Dendritic cell treated with granulocyte-macrophage colony-stimulating factor and Interleukin-4, amounts not matched to agents 40 ng/mL and 50 ng/mL, for 4 days (primary cell): ENCODE measurements at regions not wholly inside any gene's neighbourhood (a gene's known extent, or its start where the extent isn't known, plus 50 kb on each side); places are given as distances from the start of the nearest gene placed in this dataset.

Experiments
- H3K27ac Mint-ChIP-seq: one replicate; pipeline ENCODE4 v1.8.0; 2022; ENCODE audit warnings: mild to moderate bottlenecking, mixed read lengths
- H3K27me3 Mint-ChIP-seq: one replicate; pipeline ENCODE4 v1.8.0; 2022; ENCODE audit warnings: mild to moderate bottlenecking, mixed read lengths
- H3K36me3 Mint-ChIP-seq: one replicate; pipeline ENCODE4 v1.8.0; 2022; ENCODE audit warnings: low read depth, mixed read lengths
- H3K4me1 Mint-ChIP-seq: one replicate; pipeline ENCODE4 v1.8.0; 2022; ENCODE audit warnings: low read depth, mixed read lengths
- H3K4me3 Mint-ChIP-seq: one replicate; pipeline ENCODE4 v1.8.0; 2022; ENCODE audit warnings: mild to moderate bottlenecking, moderate library complexity, mixed read lengths
- H3K9me3 Mint-ChIP-seq: one replicate; pipeline ENCODE4 v1.8.0; 2022; ENCODE audit warnings: mixed read lengths
- intact Hi-C: fragments of 100-400 bp; cut with micrococcal nuclease; formaldehyde crosslinking; loops from one replicate; pipeline ENCODE4 v1.15.0; 2022

DNA sequence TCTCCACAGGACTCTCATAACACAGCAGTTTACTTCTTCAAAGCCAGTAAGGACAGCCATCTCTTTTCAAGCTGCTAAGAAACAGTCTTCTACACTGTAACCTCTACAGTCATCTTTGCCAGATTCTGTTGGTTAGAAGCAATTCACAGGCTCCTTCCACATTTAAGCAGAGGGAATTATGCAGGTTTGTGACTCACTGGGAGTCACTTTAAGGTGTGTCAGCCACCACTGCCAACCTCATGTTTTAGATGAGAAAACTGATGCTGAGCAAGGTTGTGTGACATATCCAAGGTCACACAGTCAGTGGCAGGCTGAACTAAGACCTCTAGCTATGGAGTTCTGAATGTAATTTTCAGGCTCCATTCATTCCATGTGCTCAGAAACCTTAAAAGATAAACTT, 143.5 kb downstream of the QDPR start:
- Mint-ChIP-seq H3K27ac (no peak overlapping the region), H3K9me3 (no peaks in the 10 kb centered on the region), H3K4me3 (no peak overlapping the region), H3K4me1 (no peaks in the 10 kb centered on the region), H3K36me3 (no peaks in the 10 kb centered on the region), H3K27me3 (no peaks in the 10 kb centered on the region)
- intact Hi-C loops: no loop called here

- H3K4me3 Mint-ChIP-seq: no peak overlapping the region
- no peaks in the 10 kb centered on the region for H3K9me3 Mint-ChIP-seq
- intact Hi-C loops: no loop called here
- H3K27me3 Mint-ChIP-seq: no peaks in the 10 kb centered on the region
- H3K27ac Mint-ChIP-seq: no peak overlapping the region
- H3K4me1 Mint-ChIP-seq: no peaks in the 10 kb centered on the region
- H3K36me3 Mint-ChIP-seq: no peaks in the 10 kb centered on the region
Measured at GRCh38 chr4:17367201-17367600, 144.7 kb downstream of the QDPR start.

DNA sequence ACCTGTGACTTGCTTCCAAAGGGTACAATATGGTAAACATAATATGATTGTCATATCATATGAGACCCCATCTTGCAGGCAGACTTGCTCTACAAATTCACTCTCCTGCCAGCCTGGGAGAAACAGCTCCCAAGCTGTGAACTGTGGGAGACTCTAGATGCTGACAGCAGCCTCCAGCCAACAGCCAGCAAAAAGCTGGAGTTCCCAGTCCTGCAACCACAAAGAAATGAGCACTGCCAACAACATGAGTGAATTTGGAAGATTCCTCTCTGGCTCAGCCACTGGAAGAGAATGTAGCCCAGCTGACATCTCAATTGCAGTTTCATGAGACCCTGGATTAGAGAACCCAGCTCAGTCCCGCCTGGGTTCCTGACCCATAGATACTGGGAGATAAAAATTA, 145.4 kb downstream of the QDPR start:
- H3K4me1 Mint-ChIP-seq: no peaks in the 10 kb centered on the region
- H3K9me3 Mint-ChIP-seq: no peaks in the 10 kb centered on the region
- no peak overlapping the region for H3K27ac Mint-ChIP-seq
- no peaks in the 10 kb centered on the region for H3K27me3 Mint-ChIP-seq
- intact Hi-C loops: no loop called here
- no peak overlapping the region for H3K4me3 Mint-ChIP-seq
- H3K36me3 Mint-ChIP-seq: no peaks in the 10 kb centered on the region

DNA sequence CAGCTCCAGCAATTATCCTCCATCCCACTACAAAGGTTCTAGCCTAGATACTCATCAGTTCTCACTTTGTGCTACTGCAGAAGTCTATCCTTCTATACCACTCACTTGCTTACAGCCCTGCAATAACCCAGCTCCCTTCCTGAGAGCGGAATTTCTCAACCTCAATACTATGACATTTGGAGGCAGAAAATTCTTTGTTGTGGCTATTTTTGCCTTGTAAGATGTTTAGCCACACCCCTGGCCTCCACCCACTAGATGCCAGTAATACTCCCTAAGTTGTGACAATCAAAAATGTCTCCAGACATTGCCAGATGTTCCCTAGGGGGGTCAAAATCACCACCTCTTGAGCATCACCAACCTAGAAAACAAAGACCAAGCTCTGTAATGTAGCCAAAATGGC, 149.5 kb downstream of the QDPR start:
- Mint-ChIP-seq H3K27ac (no peak overlapping the region), H3K36me3 (no peaks in the 10 kb centered on the region), H3K9me3 (no peaks in the 10 kb centered on the region), H3K4me3 (no peak overlapping the region), H3K4me1 (no peaks in the 10 kb centered on the region), H3K27me3 (no peaks in the 10 kb centered on the region)
- intact Hi-C loops: no loop called here

GRCh38 chr4:17358241-17358640, 153.6 kb downstream of the QDPR start:
- Mint-ChIP-seq H3K27me3 (no peaks in the 10 kb centered on the region), H3K4me1 (no peaks in the 10 kb centered on the region)
- intact Hi-C loops: no loop called here

DNA sequence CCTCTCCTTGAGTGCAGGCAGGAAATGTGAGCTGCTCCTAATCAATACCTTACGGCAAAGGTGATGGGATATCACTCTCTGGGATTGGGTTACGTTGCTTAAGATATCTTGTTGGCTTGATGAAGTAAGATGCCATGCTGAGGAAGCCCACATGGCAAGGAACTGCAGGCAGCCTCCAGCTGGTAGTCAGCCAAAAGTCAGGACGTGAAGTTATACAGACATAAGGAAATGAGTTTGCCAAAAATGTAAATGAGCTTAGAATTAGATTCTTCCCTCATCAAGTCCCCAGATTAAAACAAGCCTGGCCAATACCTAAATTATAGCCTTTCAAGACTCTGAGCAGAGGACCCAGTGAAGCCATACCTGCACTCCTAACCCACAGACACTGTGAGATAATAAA, 155.0 kb downstream of the QDPR start:
- Mint-ChIP-seq H3K27me3 (no peaks in the 10 kb centered on the region), H3K27ac (no peak overlapping the region), H3K36me3 (no peaks in the 10 kb centered on the region), H3K9me3 (no peaks in the 10 kb centered on the region), H3K4me3 (no peak overlapping the region), H3K4me1 (no peaks in the 10 kb centered on the region)
- intact Hi-C loops: no loop called here

More at GRCh38 chr4:17358241-17358640, 153.6 kb downstream of the QDPR start:
- no peaks in the 10 kb centered on the region for H3K9me3 Mint-ChIP-seq
- H3K27ac Mint-ChIP-seq: no peak overlapping the region
- H3K36me3 Mint-ChIP-seq: no peaks in the 10 kb centered on the region
- H3K4me3 Mint-ChIP-seq: no peak overlapping the region

- intact Hi-C loops: no loop called here
- H3K4me3 Mint-ChIP-seq: no peak overlapping the region
- no peaks in the 10 kb centered on the region for H3K4me1 Mint-ChIP-seq
- H3K27ac Mint-ChIP-seq: no peak overlapping the region
- H3K27me3 Mint-ChIP-seq: no peaks in the 10 kb centered on the region
- no peaks in the 10 kb centered on the region for H3K9me3 Mint-ChIP-seq
- H3K36me3 Mint-ChIP-seq: no peaks in the 10 kb centered on the region
Measured at GRCh38 chr4:17352357-17352756, 159.5 kb downstream of the QDPR start.

- Mint-ChIP-seq H3K36me3 (no peaks in the 10 kb centered on the region), H3K9me3 (no peaks in the 10 kb centered on the region), H3K4me3 (no peak overlapping the region), H3K27me3 (no peaks in the 10 kb centered on the region), H3K27ac (no peak overlapping the region), H3K4me1 (no peaks in the 10 kb centered on the region)
- intact Hi-C loops: no loop called here
Measured at GRCh38 chr4:17347445-17347844, 164.4 kb downstream of the QDPR start.

- Mint-ChIP-seq H3K9me3 (no peaks in the 10 kb centered on the region), H3K36me3 (no peaks in the 10 kb centered on the region), H3K27me3 (no peaks in the 10 kb centered on the region), H3K4me1 (no peaks in the 10 kb centered on the region), H3K4me3 (no peak overlapping the region), H3K27ac (no peak overlapping the region)
- intact Hi-C loops: no loop called here
Measured at GRCh38 chr4:17339376-17339775, 172.5 kb downstream of the QDPR start.

- intact Hi-C loops: no loop called here
- H3K27me3 Mint-ChIP-seq: no peaks in the 10 kb centered on the region
- H3K4me3 Mint-ChIP-seq: no peak overlapping the region
- no peaks in the 10 kb centered on the region for H3K4me1 Mint-ChIP-seq
- no peaks in the 10 kb centered on the region for H3K36me3 Mint-ChIP-seq
- no peaks in the 10 kb centered on the region for H3K9me3 Mint-ChIP-seq
- no peak overlapping the region for H3K27ac Mint-ChIP-seq
Measured at GRCh38 chr4:17336986-17337385, 174.9 kb downstream of the QDPR start.

- Mint-ChIP-seq H3K27ac (no peak overlapping the region), H3K4me3 (no peak overlapping the region), H3K4me1 (no peaks in the 10 kb centered on the region), H3K9me3 (no peaks in the 10 kb centered on the region), H3K36me3 (no peaks in the 10 kb centered on the region), H3K27me3 (no peaks in the 10 kb centered on the region)
- intact Hi-C loops: no loop called here
Measured at GRCh38 chr4:17336524-17336961, 175.3 kb downstream of the QDPR start.

DNA sequence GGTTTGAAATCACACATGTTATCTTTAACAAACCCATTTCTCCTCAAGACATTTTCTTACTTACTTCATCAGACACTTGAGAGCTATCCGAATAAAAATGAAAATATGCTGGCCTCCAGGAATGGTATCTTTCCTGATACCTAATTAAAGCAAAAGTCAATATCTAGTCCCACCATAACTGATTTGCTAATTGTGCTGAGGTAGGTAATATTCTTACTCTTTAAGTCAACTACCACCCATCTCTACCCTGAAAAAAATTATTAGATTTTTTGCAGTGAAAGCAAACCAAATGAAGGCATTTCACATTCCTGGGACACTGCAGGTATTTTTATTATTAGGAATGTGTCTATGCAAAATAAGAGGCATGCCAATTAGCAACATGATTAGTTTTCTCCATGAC, 175.8 kb downstream of the QDPR start:
- H3K27ac Mint-ChIP-seq: no peak overlapping the region
- no peak overlapping the region for H3K4me3 Mint-ChIP-seq
- H3K27me3 Mint-ChIP-seq: no peaks in the 10 kb centered on the region
- H3K9me3 Mint-ChIP-seq: no peaks in the 10 kb centered on the region
- intact Hi-C loops: no loop called here
- H3K36me3 Mint-ChIP-seq: no peaks in the 10 kb centered on the region
- no peaks in the 10 kb centered on the region for H3K4me1 Mint-ChIP-seq

DNA sequence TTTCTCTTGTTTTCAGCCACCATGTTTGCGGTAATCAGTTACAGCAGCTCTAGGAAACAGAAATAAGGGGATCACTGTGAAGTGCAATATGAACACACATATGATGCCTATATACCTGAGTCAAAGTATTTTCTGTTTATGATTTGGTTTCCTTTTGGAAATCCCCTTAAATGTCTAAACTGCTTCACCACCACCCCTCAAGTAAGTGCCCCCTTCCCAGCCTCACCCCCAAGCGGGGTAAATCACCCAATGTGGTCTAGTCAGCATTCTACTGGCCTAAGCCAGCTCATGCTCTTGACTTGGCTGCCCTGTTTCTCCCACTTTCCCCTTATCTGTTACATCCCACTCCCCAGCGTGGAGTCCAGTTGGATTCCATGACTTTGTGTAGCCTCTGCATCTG, 176.5 kb downstream of the QDPR start:
- Mint-ChIP-seq H3K27me3 (no peaks in the 10 kb centered on the region), H3K4me1 (no peaks in the 10 kb centered on the region), H3K27ac (no peak overlapping the region), H3K4me3 (no peak overlapping the region), H3K9me3 (no peaks in the 10 kb centered on the region), H3K36me3 (no peaks in the 10 kb centered on the region)
- intact Hi-C loops: no loop called here

- Mint-ChIP-seq H3K9me3 (no peaks in the 10 kb centered on the region), H3K27ac (no peak overlapping the region), H3K4me1 (no peaks in the 10 kb centered on the region), H3K36me3 (no peaks in the 10 kb centered on the region), H3K27me3 (no peaks in the 10 kb centered on the region), H3K4me3 (no peak overlapping the region)
- intact Hi-C loops: no loop called here
Measured at GRCh38 chr4:17332478-17332877, 179.4 kb downstream of the QDPR start.

DNA sequence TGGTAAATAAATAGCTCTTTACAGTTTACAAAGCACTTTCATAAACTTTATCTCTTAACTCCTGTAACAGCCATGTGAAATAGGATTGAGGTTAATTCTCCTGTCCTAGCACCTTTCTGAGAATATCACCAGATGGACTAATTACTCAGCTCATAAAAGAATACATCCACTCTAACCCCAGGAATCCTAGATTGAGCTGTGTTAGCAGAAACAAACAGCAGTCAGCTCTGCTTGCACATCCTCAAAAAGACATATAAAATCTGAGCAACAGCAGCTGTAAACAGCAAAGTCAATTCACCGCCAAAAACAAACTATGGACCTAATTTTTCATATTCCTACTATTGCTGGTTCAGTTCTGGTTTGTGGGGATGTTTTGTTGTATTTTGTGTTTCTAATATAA, 182.8 kb downstream of the QDPR start:
- Mint-ChIP-seq H3K36me3 (no peaks in the 10 kb centered on the region), H3K4me3 (no peak overlapping the region), H3K9me3 (no peaks in the 10 kb centered on the region), H3K4me1 (peaks cover 5% of the 10 kb centered on the region), H3K27ac (no peak overlapping the region), H3K27me3 (no peaks in the 10 kb centered on the region)
- intact Hi-C loops: loop anchor here (5.0 kb wide), 1 partner anchor 1037 kb away; no protein-coding TSS in a partner anchor
